ENCODE measurements at regions not wholly inside any gene's neighbourhood (a gene's known extent, or its start where the extent isn't known, plus 50 kb on each side); places are given as distances from the start of the nearest gene placed in this dataset.
"Not testable (repeated sequence)": the region's sequence is repeated elsewhere in the genome, so short reads cannot be mapped to it uniquely, and the experiment has no call there.

GRCh38 chr4:22630161-22630975 lies 62.4 kb upstream of the GBA3 start:
- H3K9me3 ChIP-seq (ENCODE audit: control insufficient read depth, low read length); H3K4me1 ChIP-seq (ENCODE audit: control insufficient read depth, insufficient read depth, low read length, poor library complexity, severe bottlenecking); H3K36me3 ChIP-seq (ENCODE audit: control insufficient read depth, insufficient read depth, low read length); H3K27ac ChIP-seq (ENCODE audit: low read depth, low read length, severe bottlenecking); H3K4me3 ChIP-seq (ENCODE audit: extremely low read depth, insufficient read depth, low read length, poor library complexity, severe bottlenecking): not testable (repeated sequence)
- 90 to 96% methylated on average over 6 to 7 of the region's 11 CpGs for WGBS, 2 experiments (ENCODE audit: insufficient coverage in 2 of 2)

- H3K4me3 ChIP-seq (ENCODE audit: extremely low read depth, insufficient read depth, low read length, poor library complexity, severe bottlenecking); H3K36me3 ChIP-seq (ENCODE audit: control insufficient read depth, insufficient read depth, low read length); H3K27ac ChIP-seq (ENCODE audit: low read depth, low read length, severe bottlenecking); H3K9me3 ChIP-seq (ENCODE audit: control insufficient read depth, low read length); H3K4me1 ChIP-seq (ENCODE audit: control insufficient read depth, insufficient read depth, low read length, poor library complexity, severe bottlenecking): not testable (repeated sequence)
- WGBS, 2 experiments (ENCODE audit: insufficient coverage in 2 of 2) = 94 to 95% methylated on average over 4 to 5 of the region's 5 CpGs
These were observed 61.6 kb upstream of the GBA3 start for GRCh38 chr4:22631167-22631566.

- no peaks in the 10 kb centered on the region for H3K36me3 ChIP-seq (ENCODE audit: control insufficient read depth, insufficient read depth, low read length)
- no peak overlapping the region for H3K4me3 ChIP-seq (ENCODE audit: extremely low read depth, insufficient read depth, low read length, poor library complexity, severe bottlenecking)
- no peaks in the 10 kb centered on the region for H3K9me3 ChIP-seq (ENCODE audit: control insufficient read depth, low read length)
- no peaks in the 10 kb centered on the region for H3K4me1 ChIP-seq (ENCODE audit: control insufficient read depth, insufficient read depth, low read length, poor library complexity, severe bottlenecking)
- no peak overlapping the region for H3K27ac ChIP-seq (ENCODE audit: low read depth, low read length, severe bottlenecking)
- 96 to 97% methylated on average over 39 to 59 of the region's 69 CpGs for WGBS, 2 experiments (ENCODE audit: insufficient coverage in 2 of 2)
These were observed 58.1 kb upstream of the GBA3 start for GRCh38 chr4:22634541-22635181.

DNA sequence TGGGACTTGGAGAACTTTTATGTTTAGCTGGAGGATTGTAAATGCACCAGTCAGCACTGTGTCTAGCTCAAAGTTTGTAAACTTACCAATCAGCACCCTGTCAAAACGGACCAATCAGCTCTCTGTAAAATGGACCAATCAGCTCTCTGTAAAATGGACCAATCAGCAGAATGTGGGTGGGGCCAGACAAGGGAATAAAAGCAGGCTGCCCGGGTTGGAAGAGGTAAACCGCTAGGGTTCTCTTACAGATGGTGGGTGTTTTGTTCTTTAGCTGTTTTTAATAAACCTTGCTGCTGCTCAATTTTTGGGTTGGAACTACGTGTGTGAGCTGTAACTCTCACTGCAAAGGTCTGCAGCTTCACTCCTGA lies 57.6 kb upstream of the GBA3 start:
- H3K4me3 ChIP-seq (ENCODE audit: extremely low read depth, insufficient read depth, low read length, poor library complexity, severe bottlenecking); H3K36me3 ChIP-seq (ENCODE audit: control insufficient read depth, insufficient read depth, low read length); H3K4me1 ChIP-seq (ENCODE audit: control insufficient read depth, insufficient read depth, low read length, poor library complexity, severe bottlenecking); H3K9me3 ChIP-seq (ENCODE audit: control insufficient read depth, low read length); H3K27ac ChIP-seq (ENCODE audit: low read depth, low read length, severe bottlenecking): not testable (repeated sequence)
- 70 to 92% methylated on average over 1 to 4 of the region's 4 CpGs for WGBS, 2 experiments (ENCODE audit: insufficient coverage in 2 of 2)

- no peak overlapping the region for H3K27ac ChIP-seq (ENCODE audit: low read depth, low read length, severe bottlenecking)
- H3K36me3 ChIP-seq (ENCODE audit: control insufficient read depth, insufficient read depth, low read length) = no peaks in the 10 kb centered on the region
- H3K9me3 ChIP-seq (ENCODE audit: control insufficient read depth, low read length) = no peaks in the 10 kb centered on the region
- WGBS, 2 experiments (ENCODE audit: insufficient coverage in 2 of 2) = 92 to 97% methylated on average over 3 to 5 of the region's 5 CpGs
- H3K4me3 ChIP-seq (ENCODE audit: extremely low read depth, insufficient read depth, low read length, poor library complexity, severe bottlenecking) = no peak overlapping the region
- no peaks in the 10 kb centered on the region for H3K4me1 ChIP-seq (ENCODE audit: control insufficient read depth, insufficient read depth, low read length, poor library complexity, severe bottlenecking)
These were observed 57.0 kb upstream of the GBA3 start for GRCh38 chr4:22635692-22636091.

DNA sequence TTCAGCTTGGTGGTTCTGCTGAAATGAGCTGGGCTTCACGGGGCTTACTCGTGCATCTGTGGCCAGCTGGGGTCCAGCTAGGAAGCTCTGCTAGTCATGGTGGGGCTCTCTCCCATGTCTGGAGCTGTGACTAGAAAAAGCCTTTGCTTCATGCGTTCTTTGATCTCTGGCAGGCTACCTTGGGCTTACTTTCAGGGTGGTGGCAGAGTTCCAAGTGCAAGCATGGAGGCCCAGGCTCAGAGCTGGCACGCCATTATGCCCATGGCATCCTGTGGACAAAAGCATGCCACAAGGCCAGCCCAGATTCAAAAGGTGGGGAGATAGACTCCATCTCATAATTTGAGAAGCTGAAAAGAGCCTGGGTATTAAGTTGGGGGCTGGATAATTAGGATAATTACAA lies 55.4 kb upstream of the GBA3 start:
- WGBS, 2 experiments (ENCODE audit: insufficient coverage in 2 of 2) = 86 to 100% methylated on average over 4 of the region's 4 CpGs
- H3K9me3 ChIP-seq (ENCODE audit: control insufficient read depth, low read length) = no peaks in the 10 kb centered on the region

More for the DNA sequence above, 55.4 kb upstream of the GBA3 start:
- Histone ChIP-seq H3K36me3 (ENCODE audit: control insufficient read depth, insufficient read depth, low read length) (no peaks in the 10 kb centered on the region), H3K27ac (ENCODE audit: low read depth, low read length, severe bottlenecking) (no peak overlapping the region), H3K4me1 (ENCODE audit: control insufficient read depth, insufficient read depth, low read length, poor library complexity, severe bottlenecking) (no peaks in the 10 kb centered on the region), H3K4me3 (ENCODE audit: extremely low read depth, insufficient read depth, low read length, poor library complexity, severe bottlenecking) (no peak overlapping the region)
